Activated effector memory CD4-positive, alpha-beta T cell treated with anti-CD3 and anti-CD28 coated beads, Interleukin-2, amount 50 U/mL, for 16 hours (primary cell): ENCODE measurements at regions not wholly inside any gene's neighbourhood (a gene's known extent, or its start where the extent isn't known, plus 50 kb on each side); places are given as distances from the start of the nearest gene placed in this dataset.

Experiments used
- DNase-seq: peaks from one replicate; pipeline ENCODE4 v3.0.0-alpha.2; 2020

GRCh38 chr3:6125520-6125919, 735.4 kb upstream of the GRM7 start:
- DNase-seq: no peak

GRCh38 chr3:6132684-6133432, 728.1 kb upstream of the GRM7 start:
- no peak for DNase-seq

GRCh38 chr3:6142707-6143106, 718.2 kb upstream of the GRM7 start:
- no peak for DNase-seq

GRCh38 chr3:6147883-6148282, 713.0 kb upstream of the GRM7 start:
- no peak for DNase-seq

- no peak for DNase-seq
Observed at GRCh38 chr3:6155650-6156338, 705.1 kb upstream of the GRM7 start.

GRCh38 chr3:6165951-6166350, 695.0 kb upstream of the GRM7 start:
- no peak for DNase-seq

GRCh38 chr3:6168256-6168655, 692.7 kb upstream of the GRM7 start:
- no peak for DNase-seq

GRCh38 chr3:6172871-6173642, 687.9 kb upstream of the GRM7 start:
- no peak for DNase-seq

- no peak for DNase-seq
Observed at GRCh38 chr3:6177417-6177816, 683.5 kb upstream of the GRM7 start.

GRCh38 chr3:6179761-6180160, 681.2 kb upstream of the GRM7 start:
- DNase-seq: no peak

GRCh38 chr3:6180171-6180570, 680.7 kb upstream of the GRM7 start:
- no peak for DNase-seq

GRCh38 chr3:6182476-6182875, 678.4 kb upstream of the GRM7 start:
- no peak for DNase-seq

- DNase-seq: no peak
Observed at GRCh38 chr3:6182909-6183308, 678.0 kb upstream of the GRM7 start.

- no peak for DNase-seq
Observed at GRCh38 chr3:6189384-6189783, 671.5 kb upstream of the GRM7 start.

- no peak for DNase-seq
Observed at GRCh38 chr3:6204891-6205290, 656.0 kb upstream of the GRM7 start.

- no peak for DNase-seq
Observed at GRCh38 chr3:6216135-6217026, 644.5 kb upstream of the GRM7 start.

- DNase-seq: no peak
Observed at GRCh38 chr3:6220447-6220846, 640.5 kb upstream of the GRM7 start.

- DNase-seq: no peak
Observed at GRCh38 chr3:6222069-6222468, 638.8 kb upstream of the GRM7 start.

GRCh38 chr3:6223572-6223971, 637.3 kb upstream of the GRM7 start:
- no peak for DNase-seq

- DNase-seq: no peak
Observed at GRCh38 chr3:6228958-6229683, 631.8 kb upstream of the GRM7 start.

- no peak for DNase-seq
Observed at GRCh38 chr3:6229778-6230410, 631.0 kb upstream of the GRM7 start.

- DNase-seq: no peak
Observed at GRCh38 chr3:6242104-6242503, 618.8 kb upstream of the GRM7 start.
